ENCODE measurements at regions not wholly inside any gene's neighbourhood (a gene's known extent, or its start where the extent isn't known, plus 50 kb on each side); places are given as distances from the start of the nearest gene placed in this dataset.

DNA sequence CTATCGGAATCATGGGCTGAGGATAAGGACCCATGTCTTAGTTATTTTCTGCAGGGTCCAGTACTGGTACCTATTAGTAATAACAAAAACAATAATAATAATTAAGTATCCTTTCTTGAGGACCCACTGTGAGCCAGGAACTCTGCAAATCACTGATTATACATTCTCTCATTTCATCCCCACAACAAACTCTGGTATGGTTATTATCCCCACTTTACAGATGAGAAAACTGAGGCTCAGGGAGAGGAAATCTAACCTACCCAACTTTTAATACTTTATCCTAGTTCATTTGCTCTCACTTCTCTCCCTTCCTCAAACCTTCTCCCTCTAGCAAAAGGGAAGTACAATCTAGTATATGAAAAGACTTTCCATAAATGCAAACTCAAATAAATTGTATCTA lies 528.4 kb upstream of the PROK2 start:
- no peak overlapping the region for H3K4me3 ChIP-seq (ENCODE audit: low read depth, low read length)

GRCh38 chr3:72312339-72312738 lies 527.4 kb upstream of the PROK2 start:
- H3K4me3 ChIP-seq (ENCODE audit: low read depth, low read length): no peak overlapping the region

- H3K4me3 ChIP-seq (ENCODE audit: low read depth, low read length): no peak overlapping the region
These were observed 526.5 kb upstream of the PROK2 start for GRCh38 chr3:72311425-72311824.

- H3K4me3 ChIP-seq (ENCODE audit: low read depth, low read length): no peak overlapping the region
These were observed 525.8 kb upstream of the PROK2 start for GRCh38 chr3:72310419-72311380.

DNA sequence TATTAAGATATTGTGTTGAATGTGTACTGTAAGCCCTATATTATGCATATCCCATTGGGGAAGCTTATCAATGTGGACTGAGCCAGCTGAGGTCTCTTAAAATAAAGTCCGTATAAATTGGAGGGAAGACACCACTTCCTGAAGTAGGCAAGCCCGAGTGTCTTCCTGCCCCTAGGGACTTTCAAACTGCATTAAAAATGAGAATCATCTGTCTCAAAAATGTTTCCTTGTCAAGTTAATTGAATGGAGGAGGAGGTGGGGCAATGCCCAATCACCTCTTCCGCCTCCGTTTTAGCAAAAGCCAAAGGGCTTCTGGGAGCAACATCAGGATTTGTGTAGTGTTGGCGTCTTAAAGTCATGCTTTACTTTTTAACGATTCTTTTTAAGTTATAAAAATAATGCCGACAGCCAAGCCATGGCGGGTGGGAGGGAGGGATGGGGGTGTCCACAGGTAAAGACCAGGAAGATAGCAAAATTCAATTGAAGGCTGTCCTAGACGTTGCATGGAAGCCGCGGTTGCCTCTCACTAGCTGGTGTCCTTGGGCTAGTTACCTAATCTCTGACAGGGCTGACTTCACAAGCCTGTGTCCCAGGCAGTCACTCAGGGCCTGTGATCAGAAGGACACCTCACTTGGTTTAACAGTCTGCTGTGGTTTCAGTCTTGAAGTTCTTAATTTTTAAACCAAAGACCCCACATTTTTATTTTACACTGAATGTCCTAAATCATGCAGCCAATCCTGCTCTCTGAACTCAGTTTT lies 524.9 kb upstream of the PROK2 start:
- H3K4me3 ChIP-seq (ENCODE audit: low read depth, low read length): no peak overlapping the region

DNA sequence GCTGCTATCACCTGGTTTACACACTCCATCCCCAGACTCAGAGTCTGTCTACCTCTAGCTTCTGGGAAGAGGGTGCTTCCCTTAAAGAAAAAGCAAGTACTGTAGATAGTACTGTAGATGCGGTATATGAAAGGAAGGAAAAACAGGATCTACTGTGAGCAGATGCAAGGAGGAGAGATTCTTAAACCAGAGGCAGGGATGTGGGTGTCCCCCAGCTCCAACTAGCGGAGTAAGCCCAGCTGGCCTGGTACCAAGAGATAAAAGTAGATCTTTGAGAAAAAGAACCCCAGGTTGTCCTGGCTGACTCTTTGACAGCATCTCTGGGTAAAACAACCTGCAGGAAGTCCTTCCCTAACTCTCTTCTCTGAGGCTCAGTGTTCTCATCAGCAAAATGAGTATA lies 523.7 kb upstream of the PROK2 start:
- H3K4me3 ChIP-seq (ENCODE audit: low read depth, low read length): no peak overlapping the region

DNA sequence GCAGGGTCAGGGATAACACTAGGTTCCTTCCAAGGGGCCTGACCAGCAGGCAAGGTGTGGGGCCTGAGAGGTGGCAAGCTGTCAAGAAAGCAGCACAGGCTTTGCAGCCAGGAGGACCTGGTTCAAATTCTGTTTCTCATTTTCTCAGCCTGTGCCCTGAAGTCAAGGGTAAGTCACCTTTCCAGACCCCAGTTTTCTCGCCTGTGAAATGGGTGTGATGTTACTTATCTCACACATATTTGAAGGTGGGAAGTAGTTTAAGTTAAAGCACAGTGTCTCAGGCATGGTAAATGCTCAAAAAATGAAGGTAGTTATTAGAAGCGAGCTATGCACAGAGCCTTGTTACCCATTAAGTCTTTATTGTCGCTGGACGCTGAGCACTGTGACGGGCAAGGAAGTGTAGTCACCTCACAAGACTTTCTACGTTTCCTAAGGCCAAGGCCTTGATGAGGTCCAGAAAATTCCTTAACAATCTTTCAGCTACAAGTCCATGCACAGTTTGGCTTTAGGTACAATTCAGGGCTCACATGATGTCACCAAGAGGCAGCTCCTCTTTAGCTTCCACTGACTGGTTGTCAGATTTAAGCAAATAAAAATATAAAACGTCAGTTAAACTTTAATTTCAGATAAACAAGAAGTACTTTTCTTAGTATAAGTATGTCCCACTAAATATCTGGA lies 522.6 kb upstream of the PROK2 start:
- no peak overlapping the region for H3K4me3 ChIP-seq (ENCODE audit: low read depth, low read length)

DNA sequence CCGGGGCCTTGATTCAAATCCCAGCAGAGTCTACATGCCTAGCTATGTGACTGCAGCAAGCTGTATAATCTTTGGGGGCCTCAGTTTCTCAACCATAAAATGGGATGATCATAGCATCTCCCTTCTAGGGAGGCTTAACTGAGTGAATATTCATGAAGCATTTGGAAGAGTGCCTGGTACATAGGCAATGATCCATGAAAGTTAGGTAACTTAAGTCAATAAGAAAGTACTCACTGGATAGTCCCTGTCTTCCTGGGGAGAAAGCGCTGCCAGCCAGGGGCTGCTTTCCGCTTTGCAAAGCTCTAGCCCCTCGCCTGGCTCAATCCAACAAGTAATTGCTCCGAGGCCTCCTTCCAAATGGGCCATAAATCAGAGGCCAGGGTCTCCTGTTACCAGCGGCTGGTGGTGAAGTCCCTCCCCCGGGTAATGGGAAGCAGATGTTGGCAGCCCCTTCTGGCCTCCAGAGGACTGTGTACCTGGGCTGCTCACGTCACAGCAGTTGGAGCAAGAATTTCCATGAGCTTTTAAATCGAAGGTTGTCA lies 521.9 kb upstream of the PROK2 start:
- no peak overlapping the region for H3K4me3 ChIP-seq (ENCODE audit: low read depth, low read length)

GRCh38 chr3:72303926-72304325 lies 519.0 kb upstream of the PROK2 start:
- H3K4me3 ChIP-seq (ENCODE audit: low read depth, low read length): no peak overlapping the region

- H3K4me3 ChIP-seq (ENCODE audit: low read depth, low read length): no peak overlapping the region
These were observed 516.8 kb upstream of the PROK2 start for GRCh38 chr3:72301779-72302178.

DNA sequence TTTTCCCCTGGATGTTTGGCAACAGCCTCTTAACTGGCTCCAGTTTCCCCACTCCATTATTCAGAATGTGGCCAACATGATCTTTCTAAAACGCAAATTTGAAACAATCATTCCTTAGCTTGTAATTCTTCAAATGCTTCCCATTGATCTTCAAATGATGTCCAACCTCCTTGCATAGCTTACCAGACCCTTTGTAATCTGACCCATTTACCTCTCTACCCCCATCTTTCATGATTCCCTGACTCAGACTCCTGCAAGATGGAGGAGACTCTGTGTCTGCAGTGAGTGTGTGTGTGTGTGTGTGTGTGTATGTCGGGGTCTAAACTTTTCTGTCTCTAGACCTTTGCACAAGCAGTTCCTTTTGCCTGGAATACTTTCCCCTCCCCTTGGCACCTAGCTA lies 515.7 kb upstream of the PROK2 start:
- H3K4me3 ChIP-seq (ENCODE audit: low read depth, low read length): no peak overlapping the region

GRCh38 chr3:72299823-72300222 lies 514.9 kb upstream of the PROK2 start:
- H3K4me3 ChIP-seq (ENCODE audit: low read depth, low read length): no peak overlapping the region

GRCh38 chr3:72299321-72299802 lies 514.4 kb upstream of the PROK2 start:
- no peak overlapping the region for H3K4me3 ChIP-seq (ENCODE audit: low read depth, low read length)

DNA sequence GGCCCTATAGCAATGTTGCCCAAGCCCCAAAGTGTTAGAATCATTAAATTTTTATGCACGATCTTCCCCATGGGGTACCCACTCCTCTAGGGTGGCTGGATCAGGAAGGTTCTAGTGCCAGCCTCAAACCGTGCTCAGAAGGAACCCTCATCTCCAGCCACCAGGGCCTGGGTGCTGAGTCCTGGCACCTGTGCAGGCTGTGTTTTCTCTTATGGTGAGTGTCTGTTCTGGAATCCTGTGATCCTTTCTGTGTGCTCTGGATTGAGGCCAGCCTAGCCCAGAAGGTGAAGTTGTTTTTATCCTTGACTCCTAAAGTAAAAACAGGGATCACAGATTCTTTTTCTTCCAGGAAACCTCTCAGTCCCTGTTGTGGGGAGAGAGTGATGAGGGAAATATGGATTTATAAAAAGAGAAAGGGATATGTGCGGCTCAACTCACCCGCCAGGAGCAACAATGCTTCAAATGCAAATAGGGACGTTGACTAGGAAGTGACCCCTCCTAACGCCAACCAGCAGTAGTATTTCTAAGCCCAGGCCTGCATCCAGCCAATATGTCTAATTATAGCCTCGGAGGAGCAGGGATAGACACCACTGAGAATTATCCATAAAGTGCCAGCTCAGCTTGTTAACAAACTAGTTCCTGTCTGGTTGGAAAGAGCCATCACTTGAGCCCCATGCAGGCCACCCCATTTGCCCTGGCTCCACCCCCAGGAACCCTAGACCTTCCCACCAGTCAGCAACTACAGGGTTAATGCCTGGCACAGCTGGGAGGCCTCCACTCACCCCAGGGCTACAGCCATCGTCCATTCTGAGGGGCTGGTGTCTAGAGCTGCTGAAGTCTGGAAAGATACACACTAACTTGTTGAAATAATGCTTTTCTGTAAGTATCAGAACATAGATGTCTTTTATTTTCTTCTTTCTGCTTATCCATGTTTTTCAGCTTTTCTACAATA lies 513.5 kb upstream of the PROK2 start:
- H3K4me3 ChIP-seq (ENCODE audit: low read depth, low read length): no peak overlapping the region

DNA sequence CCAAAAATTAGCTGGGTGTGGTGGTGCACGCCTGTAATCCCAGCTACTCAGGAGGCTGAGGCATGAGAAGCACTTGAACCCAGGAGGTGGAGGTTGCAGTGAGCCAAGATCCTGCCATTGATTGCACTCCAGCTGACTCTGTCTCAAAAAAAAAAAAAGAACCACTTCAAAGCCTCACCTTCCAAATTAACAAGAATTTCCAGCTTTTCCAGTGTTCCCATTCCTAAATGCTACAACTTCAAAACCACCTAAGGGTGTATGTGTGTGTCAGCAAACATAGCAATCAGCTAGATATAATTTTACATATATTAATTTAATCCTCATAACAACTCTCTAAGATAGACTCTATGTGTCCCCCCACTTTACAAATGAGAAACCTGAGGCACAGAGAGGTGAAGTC lies 512.5 kb upstream of the PROK2 start:
- no peak overlapping the region for H3K4me3 ChIP-seq (ENCODE audit: low read depth, low read length)

- H3K4me3 ChIP-seq (ENCODE audit: low read depth, low read length): no peak overlapping the region
These were observed 511.6 kb upstream of the PROK2 start for GRCh38 chr3:72296477-72297111.

DNA sequence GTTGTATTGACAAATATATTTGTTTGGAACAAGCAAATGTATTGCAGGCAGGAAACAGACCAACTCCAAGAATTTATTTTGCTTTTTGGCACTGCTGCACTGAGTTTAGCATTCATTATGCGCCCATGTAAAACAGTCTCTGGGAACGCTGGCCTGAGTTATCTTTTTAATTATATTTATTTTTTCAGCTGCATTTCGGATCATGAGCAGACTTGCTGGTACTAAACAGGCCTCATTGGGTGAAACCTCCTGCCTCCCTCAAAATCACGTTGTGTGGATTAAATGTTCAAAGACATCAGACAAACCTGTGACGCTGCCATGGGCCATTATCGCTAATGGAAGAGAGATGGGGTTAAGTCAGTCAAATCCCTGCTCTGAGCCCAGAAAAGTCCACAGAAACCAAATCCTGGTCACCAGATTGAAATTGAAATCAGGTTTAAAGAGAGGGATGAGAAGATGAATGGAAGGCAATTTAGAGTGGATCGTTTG lies 511.1 kb upstream of the PROK2 start:
- no peak overlapping the region for H3K4me3 ChIP-seq (ENCODE audit: low read depth, low read length)

GRCh38 chr3:72295276-72295961 lies 510.5 kb upstream of the PROK2 start:
- no peak overlapping the region for H3K4me3 ChIP-seq (ENCODE audit: low read depth, low read length)

All from iPS-11a (cell line).